NT2/D1 (cell line): ENCODE measurements at regions not wholly inside any gene's neighbourhood (a gene's known extent, or its start where the extent isn't known, plus 50 kb on each side); places are given as distances from the start of the nearest gene placed in this dataset.

Experiments used
- SUZ12 ChIP-seq: IDR thresholded peaks from 2 replicates; pipeline ENCODE4 v1.6.1; 2011; ENCODE audit not compliant: insufficient read length, insufficient read depth; ENCODE audit errors: extremely low read depth
- YY1 ChIP-seq: IDR thresholded peaks from 2 replicates; pipeline ENCODE4 v1.6.1; 2011; ENCODE audit not compliant: insufficient read length, insufficient read depth
- ZNF274 ChIP-seq: IDR thresholded peaks from 2 replicates; pipeline ENCODE4 v1.6.1; 2011; ENCODE audit warnings: mild to moderate bottlenecking, low read depth, low read length

- TF ChIP-seq ZNF274 (no peak), SUZ12 (no peak), YY1 (no peak)
Measured at GRCh38 chr1:164051782-164052181, 507.2 kb upstream of the PBX1 start.
